PC-9 (cell line): ENCODE measurements at regions not wholly inside any gene's neighbourhood (a gene's known extent, or its start where the extent isn't known, plus 50 kb on each side); places are given as distances from the start of the nearest gene placed in this dataset.

Experiments
- BruUV-seq: library from RNA; stranded (reverse); fragments of 400-500 nt; replicated peaks from 2 replicates; lab custom pipeline; 2021; lab: Mats Ljungman, UMichigan
- CTCF ChIA-PET: fragments of 300-600 bp; sonication (Branson Sonifier 250); formaldehyde crosslinking; loops from one replicate; lab custom pipeline; 2022; ENCODE audit warnings: antibody characterized with exemption; lab: Charles Lee
- POLR2A ChIA-PET: fragments of 300-600 bp; sonication (Branson Sonifier 250); formaldehyde crosslinking; loops from one replicate; lab custom pipeline; 2022; ENCODE audit warnings: antibody characterized with exemption; ENCODE audit not compliant: unreplicated experiment; lab: Charles Lee
- DNase-seq, 2 experiments: peaks; one replicate each; pipeline versions ENCODE4 v3.0.0 to v3.0.0-alpha.2; 2015 to 2022; ENCODE audit warnings: mixed read lengths in 1 of 2
- H2AFZ ChIP-seq: fragments of 200-600 bp; sonication (generic); 2 replicates; pipeline ENCODE4 v1.8.1; 2017; ENCODE audit warnings: antibody characterized with exemption
- H3F3A ChIP-seq: fragments of 200-600 bp; sonication (generic); 2 replicates; pipeline ENCODE4 v1.8.1; 2017; ENCODE audit warnings: antibody characterized with exemption, mild to moderate bottlenecking, low read depth; ENCODE audit not compliant: insufficient read depth
- H3K27ac ChIP-seq: fragments of 200-600 bp; sonication (generic); 2 replicates; pipeline ENCODE4 v1.6.1; 2016; ENCODE audit warnings: mixed run types
- H3K27me3 ChIP-seq: fragments of 200-600 bp; sonication (generic); 2 replicates; pipeline ENCODE4 v1.6.1; 2016; ENCODE audit warnings: low read depth, mixed run types; ENCODE audit not compliant: insufficient read depth
- H3K36me3 ChIP-seq: fragments of 200-600 bp; sonication (generic); 2 replicates; pipeline ENCODE4 v1.6.1; 2016; ENCODE audit warnings: low read depth, mixed run types
- H3K4me1 ChIP-seq: fragments of 200-600 bp; sonication (generic); replicated peaks from 2 replicates; pipeline ENCODE4 v1.6.1; 2016; ENCODE audit warnings: mixed run types; ENCODE audit not compliant: insufficient read depth
- H3K4me2 ChIP-seq: fragments of 200-600 bp; sonication (generic); 2 replicates; pipeline ENCODE4 v1.6.1; 2017; ENCODE audit warnings: mixed run types
- H3K4me3 ChIP-seq: fragments of 200-600 bp; sonication (generic); 2 replicates; pipeline ENCODE4 v1.6.1; 2016; ENCODE audit warnings: mixed run types
- H3K79me2 ChIP-seq: fragments of 200-600 bp; sonication (generic); 2 replicates; pipeline ENCODE4 v1.6.1; 2017; ENCODE audit warnings: low read depth, mixed run types
- H3K9me2 ChIP-seq: fragments of 200-600 bp; sonication (generic); 2 replicates; pipeline ENCODE4 v1.8.1; 2017; ENCODE audit warnings: mild to moderate bottlenecking; ENCODE audit not compliant: insufficient read depth
- H3K9me3 ChIP-seq: fragments of 200-600 bp; sonication (generic); 2 replicates; pipeline ENCODE4 v1.8.1; 2016; ENCODE audit warnings: low read depth; ENCODE audit not compliant: insufficient read depth
- H4K20me1 ChIP-seq: fragments of 200-600 bp; sonication (generic); 2 replicates; pipeline ENCODE4 v1.8.1; 2017; ENCODE audit not compliant: insufficient read depth
- CTCF ChIP-seq: fragments of 200-600 bp; sonication (generic); conservative IDR thresholded peaks from 2 replicates; pipeline ENCODE4 v1.6.1; 2017; ENCODE audit warnings: mixed run types, antibody characterized with exemption, mild to moderate bottlenecking, moderate library complexity
- EZH2 ChIP-seq: fragments of 200-600 bp; sonication (generic); IDR thresholded peaks from 2 replicates; pipeline ENCODE4 v1.8.0; 2017; ENCODE audit warnings: antibody characterized with exemption, low read depth
- intact Hi-C: fragments of 100-400 bp; cut with micrococcal nuclease; formaldehyde crosslinking; loops from one replicate; pipeline ENCODE4 v1.10.0; 2022; ENCODE audit not compliant: unreplicated experiment

GRCh38 chr10:30188101-30188500, 128.7 kb upstream of the JCAD start:
- H2AFZ ChIP-seq = no peak overlapping the region
- TF ChIP-seq EZH2 (no peak), CTCF (no peak)
- CTCF ChIA-PET = interaction anchor here (0.5 kb wide), 1 partner anchor 53 kb away, joined by 3 read pairs; no protein-coding TSS in a partner anchor

GRCh38 chr10:30187010-30187409, 127.6 kb upstream of the JCAD start:
- BruUV-seq = no TSS peak
- Histone ChIP-seq H3K9me3 (no peaks in the 10 kb centered on the region), H3K36me3 (no peaks in the 10 kb centered on the region), H3K4me2 (peak overlapping the region; percentile 47), H3K27ac (peak overlapping the region; percentile 49), H4K20me1 (no peaks in the 10 kb centered on the region), H3K27me3 (no peaks in the 10 kb centered on the region), H3F3A (peaks cover 28% of the 10 kb centered on the region), H3K4me1 (peaks cover 51% of the 10 kb centered on the region), H3K4me3 (no peak overlapping the region), H3K79me2 (no peaks in the 10 kb centered on the region), H2AFZ (no peak overlapping the region), H3K9me2 (no peaks in the 10 kb centered on the region)
- no peak for DNase-seq
- ChIA-PET CTCF (interaction anchor here (0.7 to 1.5 kb wide), 6 partner anchors 21 to 404 kb away, joined by 3 to 6 read pairs (median 4); no protein-coding TSS in a partner anchor), POLR2A (interaction anchor here (0.5 to 1.1 kb wide), 3 partner anchors 88 to 244 kb away, joined by 3 to 13 read pairs (median 7); partner anchors contain the start of gene MTPAP)
- intact Hi-C loops = loop anchor here (2.0 to 5.0 kb wide), 3 partner anchors 34 to 325 kb away; no protein-coding TSS in a partner anchor
- TF ChIP-seq EZH2 (no peak), CTCF (no peak)

More at GRCh38 chr10:30188101-30188500, 128.7 kb upstream of the JCAD start:
- no peak overlapping the region for H3K4me3 ChIP-seq
- H3K4me2 ChIP-seq = no peak overlapping the region
- no peaks in the 10 kb centered on the region for H3K27me3 ChIP-seq
- H3K27ac ChIP-seq = no peak overlapping the region
- no peaks in the 10 kb centered on the region for H4K20me1 ChIP-seq
- no peaks in the 10 kb centered on the region for H3K36me3 ChIP-seq
- H3K9me3 ChIP-seq = no peaks in the 10 kb centered on the region
- no peaks in the 10 kb centered on the region for H3K79me2 ChIP-seq
- no peaks in the 10 kb centered on the region for H3K9me2 ChIP-seq
- peaks cover 22% of the 10 kb centered on the region for H3F3A ChIP-seq
- intact Hi-C loops = loop anchor here (5.0 kb wide), 2 partner anchors 186 to 326 kb away; no protein-coding TSS in a partner anchor
- BruUV-seq = no TSS peak
- no peak for DNase-seq
- POLR2A ChIA-PET = no interaction called here
- peaks cover 40% of the 10 kb centered on the region for H3K4me1 ChIP-seq

GRCh38 chr10:30186371-30186875, 127.0 kb upstream of the JCAD start:
- H3F3A ChIP-seq = peaks cover 28% of the 10 kb centered on the region
- H3K27ac ChIP-seq = peak overlapping the region; percentile 49
- peak overlapping the region; percentile 47 for H3K4me2 ChIP-seq
- H3K4me1 ChIP-seq = peaks cover 55% of the 10 kb centered on the region
- H3K79me2 ChIP-seq = no peaks in the 10 kb centered on the region
- ChIA-PET CTCF (interaction anchor here (0.6 to 1.5 kb wide), 8 partner anchors 21 to 405 kb away, joined by 3 to 6 read pairs (median 4); no protein-coding TSS in a partner anchor), POLR2A (interaction anchor here (0.5 to 1.1 kb wide), 8 partner anchors 21 to 245 kb away, joined by 3 to 13 read pairs (median 4); partner anchors contain the start of gene MTPAP)
- TF ChIP-seq EZH2 = no peak
- no peak; the same call in 1 of the 2 replicates for TF ChIP-seq CTCF
- no peaks in the 10 kb centered on the region for H3K9me3 ChIP-seq
- peak overlapping the region; percentile 17; the same call in 1 of the 2 replicates for H3K4me3 ChIP-seq
- intact Hi-C loops = loop anchor here (1.0 to 5.0 kb wide), 6 partner anchors 21 to 324 kb away; no protein-coding TSS in a partner anchor
- no peak overlapping the region for H2AFZ ChIP-seq
- peak; percentile 35 to 61 for DNase-seq
- no peaks in the 10 kb centered on the region for H3K36me3 ChIP-seq
- no TSS peak for BruUV-seq
- H4K20me1 ChIP-seq = no peaks in the 10 kb centered on the region
- no peaks in the 10 kb centered on the region for H3K9me2 ChIP-seq
- no peaks in the 10 kb centered on the region for H3K27me3 ChIP-seq
